Skin epidermis (tissue), 12 donors: ENCODE measurements at regions not wholly inside any gene's neighbourhood (a gene's known extent, or its start where the extent isn't known, plus 50 kb on each side); places are given as distances from the start of the nearest gene placed in this dataset.

Source experiments
- H3K27ac ChIP-seq, 21 experiments: fragments of 200-600 bp; sonication (generic) in 11 of 21; one replicate each; pipeline ENCODE4 v1.5.0; 2020; ENCODE audit warnings: mild to moderate bottlenecking in 3 of 21, inconsistent platforms in 2 of 21, moderate library complexity in 2 of 21
- H3K4me3 ChIP-seq, 7 experiments: fragments of 200-600 bp; sonication (generic) in 2 of 7; one replicate each; pipeline ENCODE4 v1.5.0; 2020; ENCODE audit warnings: inconsistent platforms in 2 of 7, mild to moderate bottlenecking in 2 of 7, moderate library complexity in 1 of 7

GRCh38 chr2:238784671-238785527 is 63.0 kb upstream of the TWIST2 start:
- H3K27ac ChIP-seq, result peak overlapping the region in 17 of 21 experiments; percentile 22 to 92 (median 78)
- no peak overlapping the region for H3K4me3 ChIP-seq

- Histone ChIP-seq H3K27ac (peak overlapping the region in 18 of 21 experiments; percentile 11 to 92 (median 77)), H3K4me3 (no peak overlapping the region)
Measured at GRCh38 chr2:238785528-238785860, 62.4 kb upstream of the TWIST2 start.

DNA sequence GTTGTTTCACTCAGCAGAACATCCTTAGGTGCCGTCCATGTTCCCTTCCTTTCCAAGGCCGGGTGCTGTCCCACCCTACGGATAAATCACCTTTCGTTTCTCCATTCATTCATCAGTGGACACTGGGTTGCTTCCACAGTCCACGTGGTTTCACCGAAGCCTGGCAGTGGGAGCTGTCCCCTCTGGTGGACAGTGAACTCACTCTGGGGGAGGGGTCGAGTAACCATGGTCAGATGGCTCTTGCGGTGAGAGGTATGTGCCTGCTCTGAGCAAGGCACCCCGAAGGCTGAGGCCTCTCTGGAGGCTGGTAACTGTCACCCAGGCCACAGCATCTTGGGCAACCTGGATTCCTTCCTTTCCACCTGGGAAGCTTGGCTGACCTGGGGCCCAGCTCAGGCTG is 61.5 kb upstream of the TWIST2 start:
- Histone ChIP-seq H3K27ac (peak overlapping the region in 20 of 21 experiments; percentile 4 to 92 (median 77)), H3K4me3 (peak overlapping the region in 1 of 7 experiments; percentile 12)

GRCh38 chr2:238786792-238787490 is 60.9 kb upstream of the TWIST2 start:
- Histone ChIP-seq H3K4me3 (peak overlapping the region in 1 of 7 experiments; percentile 12), H3K27ac (peak overlapping the region in 20 of 21 experiments; percentile 4 to 92 (median 78))

DNA sequence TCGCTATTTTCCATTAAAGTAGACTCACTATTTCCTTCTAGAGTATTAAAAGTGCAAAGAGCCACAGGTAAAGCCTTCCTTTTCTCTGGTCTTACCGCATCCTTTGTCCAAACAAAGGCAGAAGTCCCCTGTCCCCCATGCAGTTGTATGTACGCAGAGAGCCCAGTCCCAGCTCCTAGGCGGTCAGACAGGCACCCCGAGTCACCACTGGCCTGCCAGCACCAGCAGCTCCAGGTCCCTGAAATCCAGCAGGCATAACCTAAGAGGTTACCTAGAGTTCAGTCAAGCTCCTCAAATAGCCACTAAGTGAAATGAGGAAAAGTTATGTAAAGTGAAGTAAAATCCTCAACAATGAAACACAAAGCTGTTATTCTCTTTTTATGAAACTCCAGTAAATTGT is 60.4 kb upstream of the TWIST2 start:
- Histone ChIP-seq H3K4me3 (peak overlapping the region in 1 of 7 experiments; percentile 12), H3K27ac (peak overlapping the region in 20 of 21 experiments; percentile 4 to 92 (median 76))

- Histone ChIP-seq H3K27ac (peak overlapping the region in 19 of 21 experiments; percentile 18 to 92 (median 61)), H3K4me3 (no peak overlapping the region)
Measured at GRCh38 chr2:238789317-238789806, 58.5 kb upstream of the TWIST2 start.

GRCh38 chr2:238790126-238790832 is 57.6 kb upstream of the TWIST2 start:
- H3K27ac ChIP-seq, result peak overlapping the region in 20 of 21 experiments; percentile 44 to 92 (median 71)
- peak overlapping the region in 1 of 7 experiments; percentile 1 for H3K4me3 ChIP-seq

DNA sequence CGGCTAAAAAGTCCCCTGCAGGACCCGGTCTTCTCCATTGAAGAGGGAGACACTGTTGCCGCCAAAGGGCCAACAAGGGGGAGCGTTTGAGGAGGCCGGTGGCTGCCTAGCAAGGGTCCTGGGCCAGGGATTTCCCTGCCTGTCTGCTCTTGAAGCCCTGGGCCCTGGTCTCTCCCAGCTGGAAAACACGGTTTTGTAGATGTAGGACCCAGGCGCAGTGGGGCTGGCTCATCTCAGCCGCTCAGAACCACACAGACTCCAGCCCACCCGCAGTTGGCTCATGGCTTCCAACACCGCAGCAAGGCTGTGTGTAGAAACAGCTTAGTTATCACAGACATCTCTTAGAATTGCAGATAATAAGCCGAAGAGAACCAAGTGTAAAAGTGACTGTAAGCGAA is 57.1 kb upstream of the TWIST2 start:
- Histone ChIP-seq H3K27ac (peak overlapping the region in 20 of 21 experiments; percentile 44 to 92 (median 71)), H3K4me3 (peak overlapping the region in 1 of 7 experiments; percentile 1)

DNA sequence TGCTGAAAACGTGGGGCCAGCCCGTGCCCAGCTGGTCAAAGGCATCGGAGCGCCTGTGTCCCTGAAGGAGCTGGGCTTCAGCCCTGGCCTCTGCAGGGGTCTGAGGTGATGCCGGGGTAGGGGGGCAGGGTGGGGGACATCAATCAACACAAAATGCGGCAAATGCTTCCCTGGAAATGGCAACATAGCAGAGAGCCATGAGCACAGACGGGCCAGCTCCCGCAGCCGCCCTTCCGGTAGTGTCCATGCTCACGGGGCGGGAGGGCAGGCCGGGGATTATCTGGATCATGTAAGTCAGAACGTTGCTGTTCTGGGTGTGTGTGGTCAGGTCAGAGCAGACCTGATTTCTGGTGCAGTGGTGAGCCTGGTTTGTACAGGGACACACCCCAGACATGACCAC is 56.5 kb upstream of the TWIST2 start:
- Histone ChIP-seq H3K27ac (peak overlapping the region in 19 of 21 experiments; percentile 10 to 92 (median 72)), H3K4me3 (peak overlapping the region in 2 of 7 experiments; percentile 1 to 5)

- Histone ChIP-seq H3K4me3 (no peak overlapping the region), H3K27ac (no peak overlapping the region)
Measured at GRCh38 chr2:238793306-238793705, 54.6 kb upstream of the TWIST2 start.

DNA sequence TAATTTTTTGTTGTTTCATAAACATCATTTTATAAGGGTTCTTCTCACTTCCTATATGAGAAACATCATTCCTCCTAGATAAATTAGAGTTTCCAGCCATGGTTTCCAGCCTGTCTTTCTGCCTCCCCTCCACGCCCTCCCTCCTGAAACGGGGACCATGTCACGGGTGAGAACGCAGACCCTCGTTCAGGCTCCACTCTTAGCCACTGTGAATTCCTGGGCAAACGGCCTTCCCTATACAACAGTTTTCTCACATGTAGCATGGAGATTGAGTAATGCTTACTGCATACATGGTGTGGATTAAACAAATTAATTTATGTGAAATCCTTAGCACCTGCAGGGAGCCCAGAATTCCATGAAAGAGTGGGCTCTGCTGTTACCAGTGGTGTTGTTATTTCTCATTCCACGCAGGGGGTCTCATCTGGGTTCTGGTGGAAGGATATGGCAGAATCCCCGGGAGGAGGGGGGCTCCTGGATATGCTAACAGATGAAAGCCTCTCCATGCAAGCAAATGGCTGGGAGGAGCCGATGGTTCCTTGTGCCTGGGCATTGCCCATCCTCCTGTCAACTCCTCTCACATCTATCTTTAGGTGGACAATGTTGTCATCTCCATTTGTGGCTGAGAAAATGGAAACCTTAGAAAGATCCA is 54.0 kb upstream of the TWIST2 start:
- no peak overlapping the region for H3K27ac ChIP-seq
- no peak overlapping the region for H3K4me3 ChIP-seq

GRCh38 chr2:238796223-238796885 is 51.5 kb upstream of the TWIST2 start:
- H3K27ac ChIP-seq, result no peak overlapping the region
- no peak overlapping the region for H3K4me3 ChIP-seq

DNA sequence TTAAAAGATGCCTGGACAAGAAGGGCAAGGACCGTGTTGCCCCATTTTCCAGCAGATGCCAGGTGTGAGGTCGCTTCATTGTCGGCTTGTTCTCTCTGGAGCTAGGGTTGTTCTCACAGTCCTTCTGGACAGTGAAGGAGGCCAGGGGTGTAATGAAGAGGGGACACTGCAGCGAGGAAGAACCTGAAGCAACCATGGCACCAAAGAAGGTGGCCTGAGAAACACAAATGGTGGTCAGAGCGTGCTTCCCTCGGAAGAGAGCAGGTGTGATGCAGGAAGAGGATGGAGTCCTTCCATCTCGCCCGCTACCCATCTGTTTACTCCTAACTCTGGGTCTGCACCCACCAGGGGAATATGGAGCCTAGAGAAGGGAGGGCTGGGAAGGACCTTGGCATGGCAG is 50.3 kb upstream of the TWIST2 start:
- H3K27ac ChIP-seq, result no peak overlapping the region
- H3K4me3 ChIP-seq, result no peak overlapping the region
